ENCODE measurements at regions not wholly inside any gene's neighbourhood (a gene's known extent, or its start where the extent isn't known, plus 50 kb on each side); places are given as distances from the start of the nearest gene placed in this dataset.
"Not testable (repeated sequence)": the region's sequence is repeated elsewhere in the genome, so short reads cannot be mapped to it uniquely, and the experiment has no call there.

- H3K27ac ChIP-seq (ENCODE audit: low read depth, low read length, severe bottlenecking); H3K4me1 ChIP-seq (ENCODE audit: control insufficient read depth, insufficient read depth, low read length, poor library complexity, severe bottlenecking); H3K9me3 ChIP-seq (ENCODE audit: control insufficient read depth, low read length); H3K36me3 ChIP-seq (ENCODE audit: control insufficient read depth, insufficient read depth, low read length); H3K4me3 ChIP-seq (ENCODE audit: extremely low read depth, insufficient read depth, low read length, poor library complexity, severe bottlenecking): not testable (repeated sequence)
- 89% methylated on average over 1 of the region's 2 CpGs; no CpG with 5 or more reads in 1 of the 2 experiments for WGBS, 2 experiments (ENCODE audit: insufficient coverage in 2 of 2)
Observed at GRCh38 chr1:30130566-30130965, 592.8 kb downstream of the MATN1 start.

DNA sequence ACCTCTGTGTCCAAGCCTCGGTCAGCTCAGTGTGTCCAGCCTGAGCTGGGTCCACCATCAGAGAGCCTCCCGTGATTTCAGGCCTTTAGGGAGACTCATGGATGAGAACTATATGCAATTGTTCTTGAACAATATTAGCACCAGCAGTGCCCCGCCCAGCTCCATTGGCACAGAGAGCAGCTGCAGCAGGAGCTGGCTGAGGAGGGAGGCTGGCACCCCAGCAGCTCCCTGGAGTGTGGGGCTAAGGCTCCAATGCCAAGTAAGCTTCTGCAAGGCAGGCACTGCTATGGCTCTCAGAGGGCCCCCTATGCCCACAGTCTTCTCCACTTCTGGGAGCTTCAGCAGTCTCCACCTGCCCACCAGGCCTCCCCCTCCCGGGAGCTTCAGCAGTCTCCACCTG lies 593.3 kb downstream of the MATN1 start:
- WGBS, 2 experiments (ENCODE audit: insufficient coverage in 2 of 2): 85 to 94% methylated on average over 2 to 3 of the region's 4 CpGs

DNA sequence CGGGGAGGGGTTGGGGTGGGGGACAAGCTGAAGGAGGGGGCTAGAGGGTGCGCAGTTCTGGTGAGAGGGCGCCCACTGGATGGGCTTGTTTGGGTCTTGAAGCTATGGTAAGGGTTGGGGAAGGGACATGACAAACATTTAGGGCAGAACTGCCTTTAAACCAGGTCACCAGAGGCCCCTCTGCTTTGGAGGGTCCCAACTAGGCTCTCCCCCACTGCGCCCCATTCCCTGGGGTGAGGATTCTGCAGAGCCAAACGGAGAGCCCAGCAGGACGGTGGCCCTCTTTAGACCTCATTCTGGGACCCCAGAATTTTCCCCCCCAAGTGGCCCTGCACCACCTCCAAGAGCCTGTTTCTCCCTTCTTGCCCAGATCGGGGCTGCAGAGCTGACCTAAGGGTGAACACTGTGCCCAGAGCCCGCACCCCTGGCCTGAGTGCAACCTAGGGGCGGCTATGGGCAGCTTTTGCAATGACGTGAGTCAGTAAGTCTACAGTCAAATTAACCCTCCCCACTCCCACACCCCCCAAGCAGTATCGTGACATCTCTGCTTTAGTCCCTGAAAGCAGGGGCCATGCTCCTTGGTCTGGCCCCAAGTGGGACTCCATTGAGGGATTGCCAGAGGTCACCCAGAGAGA lies 593.8 kb downstream of the MATN1 start:
- Histone ChIP-seq H3K4me3 (ENCODE audit: extremely low read depth, insufficient read depth, low read length, poor library complexity, severe bottlenecking) (no peak overlapping the region), H3K9me3 (ENCODE audit: control insufficient read depth, low read length) (no peaks in the 10 kb centered on the region), H3K4me1 (ENCODE audit: control insufficient read depth, insufficient read depth, low read length, poor library complexity, severe bottlenecking) (no peaks in the 10 kb centered on the region), H3K27ac (ENCODE audit: low read depth, low read length, severe bottlenecking) (no peak overlapping the region), H3K36me3 (ENCODE audit: control insufficient read depth, insufficient read depth, low read length) (no peaks in the 10 kb centered on the region)
- 86 to 91% methylated on average over 8 to 10 of the region's 11 CpGs for WGBS, 2 experiments (ENCODE audit: insufficient coverage in 2 of 2)

More for the DNA sequence above, 593.3 kb downstream of the MATN1 start:
- Histone ChIP-seq H3K27ac (ENCODE audit: low read depth, low read length, severe bottlenecking) (no peak overlapping the region), H3K9me3 (ENCODE audit: control insufficient read depth, low read length) (no peaks in the 10 kb centered on the region), H3K4me1 (ENCODE audit: control insufficient read depth, insufficient read depth, low read length, poor library complexity, severe bottlenecking) (no peaks in the 10 kb centered on the region), H3K4me3 (ENCODE audit: extremely low read depth, insufficient read depth, low read length, poor library complexity, severe bottlenecking) (no peak overlapping the region), H3K36me3 (ENCODE audit: control insufficient read depth, insufficient read depth, low read length) (no peaks in the 10 kb centered on the region)

- Histone ChIP-seq H3K27ac (ENCODE audit: low read depth, low read length, severe bottlenecking) (no peak overlapping the region), H3K9me3 (ENCODE audit: control insufficient read depth, low read length) (no peaks in the 10 kb centered on the region)
- 44 to 71% methylated on average over 3 to 5 of the region's 7 CpGs for WGBS, 2 experiments (ENCODE audit: insufficient coverage in 2 of 2)
Observed at GRCh38 chr1:30129001-30129408, 594.4 kb downstream of the MATN1 start.

GRCh38 chr1:30126848-30127247 lies 596.5 kb downstream of the MATN1 start:
- Histone ChIP-seq H3K9me3 (ENCODE audit: control insufficient read depth, low read length) (no peaks in the 10 kb centered on the region), H3K4me3 (ENCODE audit: extremely low read depth, insufficient read depth, low read length, poor library complexity, severe bottlenecking) (no peak overlapping the region), H3K4me1 (ENCODE audit: control insufficient read depth, insufficient read depth, low read length, poor library complexity, severe bottlenecking) (no peaks in the 10 kb centered on the region), H3K36me3 (ENCODE audit: control insufficient read depth, insufficient read depth, low read length) (no peaks in the 10 kb centered on the region), H3K27ac (ENCODE audit: low read depth, low read length, severe bottlenecking) (no peak overlapping the region)
- WGBS, 2 experiments (ENCODE audit: insufficient coverage in 2 of 2): 100% methylated on average over 1 of the region's 2 CpGs; no CpG with 5 or more reads in 1 of the 2 experiments

More at GRCh38 chr1:30129001-30129408, 594.4 kb downstream of the MATN1 start:
- no peaks in the 10 kb centered on the region for H3K4me1 ChIP-seq (ENCODE audit: control insufficient read depth, insufficient read depth, low read length, poor library complexity, severe bottlenecking)
- H3K4me3 ChIP-seq (ENCODE audit: extremely low read depth, insufficient read depth, low read length, poor library complexity, severe bottlenecking): no peak overlapping the region
- H3K36me3 ChIP-seq (ENCODE audit: control insufficient read depth, insufficient read depth, low read length): no peaks in the 10 kb centered on the region

DNA sequence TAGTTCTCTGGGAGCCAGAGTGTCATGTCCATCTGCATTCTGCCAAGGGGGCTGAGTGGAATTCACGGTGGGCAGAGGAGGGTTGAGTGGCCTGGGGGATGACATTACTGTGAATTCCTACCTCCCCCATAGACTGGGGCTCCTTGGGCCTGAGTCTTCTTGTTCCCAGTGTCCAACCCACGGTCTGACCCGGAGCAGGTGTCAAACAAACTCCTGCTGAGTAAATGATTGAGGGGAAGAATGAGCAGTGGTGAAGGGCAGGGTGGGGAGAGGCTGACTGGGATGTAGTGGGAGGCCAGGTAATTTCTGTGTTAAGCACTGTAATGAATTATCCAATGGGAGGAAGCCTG lies 597.6 kb downstream of the MATN1 start:
- H3K36me3 ChIP-seq (ENCODE audit: control insufficient read depth, insufficient read depth, low read length): no peaks in the 10 kb centered on the region
- WGBS, 2 experiments (ENCODE audit: insufficient coverage in 2 of 2): 80% methylated on average over 2 of the region's 3 CpGs; no CpG with 5 or more reads in 1 of the 2 experiments
- no peak overlapping the region for H3K4me3 ChIP-seq (ENCODE audit: extremely low read depth, insufficient read depth, low read length, poor library complexity, severe bottlenecking)
- no peak overlapping the region for H3K27ac ChIP-seq (ENCODE audit: low read depth, low read length, severe bottlenecking)
- H3K4me1 ChIP-seq (ENCODE audit: control insufficient read depth, insufficient read depth, low read length, poor library complexity, severe bottlenecking): no peaks in the 10 kb centered on the region
- no peaks in the 10 kb centered on the region for H3K9me3 ChIP-seq (ENCODE audit: control insufficient read depth, low read length)

DNA sequence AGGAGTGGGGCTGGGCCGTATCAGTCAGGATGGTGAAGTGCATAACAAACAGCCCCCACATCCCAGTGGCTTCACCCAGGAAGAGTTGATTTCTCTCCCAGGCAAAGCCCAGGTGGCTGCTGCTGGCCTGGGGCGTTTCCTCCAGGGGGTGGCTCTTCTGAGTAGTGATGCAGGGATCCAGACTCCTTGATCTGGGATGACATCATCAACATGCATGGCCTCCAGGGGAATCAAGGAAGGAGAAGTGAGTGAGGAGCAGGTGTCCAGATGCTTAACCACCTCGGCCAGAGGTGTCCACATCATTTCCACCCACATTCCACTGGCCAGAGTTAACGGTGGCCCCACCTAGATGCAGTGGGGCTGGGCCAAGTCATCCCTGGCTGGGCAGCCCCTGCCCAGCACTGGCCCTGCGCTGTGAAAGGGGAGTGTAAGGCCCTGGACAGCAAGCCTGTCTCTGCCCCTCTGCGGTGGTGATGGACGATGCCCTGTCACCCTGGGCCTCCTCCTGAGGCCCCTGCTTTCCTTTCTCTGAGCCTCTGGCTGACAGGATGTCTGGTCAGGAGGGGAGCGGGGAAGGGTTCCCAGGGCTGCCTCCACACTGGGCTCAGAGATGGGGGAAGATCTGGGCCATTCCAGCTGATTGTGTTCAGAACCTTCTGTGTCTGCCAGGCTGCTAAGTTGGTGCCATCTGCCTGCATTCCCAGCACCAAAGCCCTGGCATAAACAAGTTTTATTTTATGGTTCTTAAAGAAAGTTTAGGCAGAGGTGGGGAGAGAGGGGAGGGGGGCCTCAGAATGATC lies 598.2 kb downstream of the MATN1 start:
- Histone ChIP-seq H3K36me3 (ENCODE audit: control insufficient read depth, insufficient read depth, low read length) (no peaks in the 10 kb centered on the region), H3K27ac (ENCODE audit: low read depth, low read length, severe bottlenecking) (no peak overlapping the region), H3K9me3 (ENCODE audit: control insufficient read depth, low read length) (no peaks in the 10 kb centered on the region), H3K4me3 (ENCODE audit: extremely low read depth, insufficient read depth, low read length, poor library complexity, severe bottlenecking) (no peak overlapping the region), H3K4me1 (ENCODE audit: control insufficient read depth, insufficient read depth, low read length, poor library complexity, severe bottlenecking) (no peaks in the 10 kb centered on the region)
- WGBS, 2 experiments (ENCODE audit: insufficient coverage in 2 of 2): 82 to 90% methylated on average over 5 of the region's 8 CpGs

DNA sequence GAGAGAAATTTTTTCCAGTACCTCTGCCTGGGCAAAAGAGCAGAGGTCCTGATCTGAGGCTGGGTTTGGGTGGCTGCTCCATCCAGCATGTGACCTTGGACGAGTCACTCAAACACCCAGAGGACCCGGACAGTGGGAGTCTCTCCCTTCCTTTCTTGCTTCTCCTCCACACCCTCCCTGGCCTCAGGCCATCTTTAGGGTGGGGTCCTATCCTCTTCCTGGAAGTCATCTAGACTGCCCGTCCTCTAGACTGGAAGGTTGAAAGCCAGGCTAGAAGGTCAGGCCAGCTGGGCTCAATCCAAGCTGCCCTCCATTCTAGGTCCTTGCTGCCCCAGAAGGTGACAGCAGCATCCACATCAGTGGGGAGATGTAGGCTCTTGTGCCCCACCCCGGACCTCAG lies 599.5 kb downstream of the MATN1 start:
- Histone ChIP-seq H3K4me1 (ENCODE audit: control insufficient read depth, insufficient read depth, low read length, poor library complexity, severe bottlenecking) (no peaks in the 10 kb centered on the region), H3K9me3 (ENCODE audit: control insufficient read depth, low read length) (no peaks in the 10 kb centered on the region), H3K27ac (ENCODE audit: low read depth, low read length, severe bottlenecking) (no peak overlapping the region), H3K36me3 (ENCODE audit: control insufficient read depth, insufficient read depth, low read length) (no peaks in the 10 kb centered on the region), H3K4me3 (ENCODE audit: extremely low read depth, insufficient read depth, low read length, poor library complexity, severe bottlenecking) (no peak overlapping the region)
- 100% methylated on average over 2 of the region's 4 CpGs; no CpG with 5 or more reads in 1 of the 2 experiments for WGBS, 2 experiments (ENCODE audit: insufficient coverage in 2 of 2)

DNA sequence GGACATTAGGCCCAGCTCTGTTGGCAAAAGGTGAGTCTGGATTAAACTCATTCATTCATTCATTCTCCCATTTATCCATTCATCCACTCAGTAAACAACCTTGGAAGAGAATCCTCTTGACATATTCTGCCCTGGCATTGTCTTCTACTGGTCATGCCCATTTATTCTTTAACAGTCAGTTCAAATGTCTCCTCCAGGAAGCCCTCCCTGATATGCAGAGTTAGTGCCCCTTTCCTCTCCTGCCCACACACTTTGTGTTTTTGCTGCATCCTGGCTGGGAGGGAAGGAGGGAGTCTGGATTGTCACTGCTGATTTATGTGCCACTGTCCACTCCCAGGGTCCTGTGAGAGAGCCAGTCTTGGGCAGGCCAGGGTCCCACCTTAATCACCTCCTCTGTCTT lies 600.3 kb downstream of the MATN1 start:
- H3K4me1 ChIP-seq (ENCODE audit: control insufficient read depth, insufficient read depth, low read length, poor library complexity, severe bottlenecking): no peaks in the 10 kb centered on the region
- H3K9me3 ChIP-seq (ENCODE audit: control insufficient read depth, low read length): no peaks in the 10 kb centered on the region
- no peak overlapping the region for H3K4me3 ChIP-seq (ENCODE audit: extremely low read depth, insufficient read depth, low read length, poor library complexity, severe bottlenecking)
- H3K27ac ChIP-seq (ENCODE audit: low read depth, low read length, severe bottlenecking): no peak overlapping the region
- no peaks in the 10 kb centered on the region for H3K36me3 ChIP-seq (ENCODE audit: control insufficient read depth, insufficient read depth, low read length)

DNA sequence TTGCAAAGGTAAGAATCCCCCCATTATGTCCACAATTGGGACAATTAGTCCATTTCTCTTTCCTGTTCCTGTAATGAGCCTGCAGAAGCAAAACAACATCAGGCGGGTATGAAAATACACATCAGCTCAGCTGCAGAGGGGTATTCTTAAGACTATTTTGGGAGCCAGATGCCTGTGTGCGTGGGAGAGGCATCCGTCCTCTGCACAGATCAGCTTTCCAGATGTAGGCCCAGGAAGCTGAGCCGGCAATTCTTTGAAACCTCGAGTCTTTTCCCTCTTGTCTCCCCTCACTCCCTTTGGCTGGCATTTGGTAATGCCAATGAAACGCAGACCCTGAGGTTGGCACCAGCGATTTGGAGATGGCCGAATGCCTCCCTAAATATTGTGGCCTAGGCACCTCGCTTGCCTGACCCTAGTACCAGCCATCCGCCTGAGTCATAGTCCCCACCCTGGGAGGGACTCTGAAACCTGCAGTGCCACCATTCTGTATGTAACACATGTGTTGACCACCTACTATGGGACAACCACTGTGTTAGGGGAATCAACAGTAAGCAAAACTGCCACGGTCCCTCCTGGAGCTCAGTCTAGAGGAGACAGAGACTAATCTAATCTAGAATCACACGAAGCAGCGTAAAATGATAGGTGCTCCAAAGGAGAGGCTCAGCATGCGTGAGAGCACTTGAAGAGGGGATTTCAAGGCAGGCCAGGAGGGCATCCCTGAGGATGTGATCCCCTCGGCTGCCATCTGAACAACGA lies 603.0 kb downstream of the MATN1 start:
- Histone ChIP-seq H3K36me3 (ENCODE audit: control insufficient read depth, insufficient read depth, low read length) (no peaks in the 10 kb centered on the region), H3K4me3 (ENCODE audit: extremely low read depth, insufficient read depth, low read length, poor library complexity, severe bottlenecking) (no peak overlapping the region), H3K27ac (ENCODE audit: low read depth, low read length, severe bottlenecking) (no peak overlapping the region), H3K4me1 (ENCODE audit: control insufficient read depth, insufficient read depth, low read length, poor library complexity, severe bottlenecking) (no peaks in the 10 kb centered on the region), H3K9me3 (ENCODE audit: control insufficient read depth, low read length) (no peaks in the 10 kb centered on the region)
- WGBS, 2 experiments (ENCODE audit: insufficient coverage in 2 of 2): 88 to 89% methylated on average over 15 to 16 of the region's 16 CpGs

All from mesodermal cell (in vitro differentiated cells).